ENCODE measurements at regions not wholly inside any gene's neighbourhood (a gene's known extent, or its start where the extent isn't known, plus 50 kb on each side); places are given as distances from the start of the nearest gene placed in this dataset.

GRCh38 chr5:103908336-103909080 is 345.9 kb upstream of the NUDT12 start:
- Histone ChIP-seq H3K36me3 (no peaks in the 10 kb centered on the region), H3K4me1 (no peaks in the 10 kb centered on the region), H3K27me3 (no peaks in the 10 kb centered on the region), H3K9me3 (no peaks in the 10 kb centered on the region), H3K4me3 (no peak overlapping the region), H3K27ac (no peak overlapping the region)
- no peak for TF ChIP-seq CTCF (IDR thresholded peaks at IDR 0.05)
- no peak for DNase-seq
- intact Hi-C loops (cut with DNase I; ENCODE audit: low total_unique reads), result no loop called here

- DNase-seq, result no peak
- no peaks in the 10 kb centered on the region for H3K27me3 ChIP-seq
- TF ChIP-seq CTCF (IDR thresholded peaks at IDR 0.05), result no peak
- no peak overlapping the region for H3K4me3 ChIP-seq
- no peaks in the 10 kb centered on the region for H3K9me3 ChIP-seq
- H3K27ac ChIP-seq, result no peak overlapping the region
- no peaks in the 10 kb centered on the region for H3K36me3 ChIP-seq
- intact Hi-C loops (cut with DNase I; ENCODE audit: low total_unique reads), result no loop called here
- no peaks in the 10 kb centered on the region for H3K4me1 ChIP-seq
These were observed 344.4 kb upstream of the NUDT12 start for GRCh38 chr5:103907001-103907400.

GRCh38 chr5:103904651-103905050 is 342.1 kb upstream of the NUDT12 start:
- H3K36me3 ChIP-seq, result no peaks in the 10 kb centered on the region
- TF ChIP-seq CTCF (IDR thresholded peaks at IDR 0.05), result no peak
- no peak for DNase-seq
- H3K27ac ChIP-seq, result no peak overlapping the region
- no peaks in the 10 kb centered on the region for H3K4me1 ChIP-seq
- no peaks in the 10 kb centered on the region for H3K9me3 ChIP-seq
- no peak overlapping the region for H3K4me3 ChIP-seq
- H3K27me3 ChIP-seq, result no peaks in the 10 kb centered on the region
- intact Hi-C loops (cut with DNase I; ENCODE audit: low total_unique reads), result no loop called here

GRCh38 chr5:103902893-103903292 is 340.3 kb upstream of the NUDT12 start:
- Histone ChIP-seq H3K36me3 (no peaks in the 10 kb centered on the region), H3K27me3 (no peaks in the 10 kb centered on the region), H3K4me3 (no peak overlapping the region), H3K9me3 (no peaks in the 10 kb centered on the region), H3K27ac (no peak overlapping the region), H3K4me1 (no peaks in the 10 kb centered on the region)
- intact Hi-C loops (cut with DNase I; ENCODE audit: low total_unique reads), result no loop called here
- DNase-seq, result no peak
- TF ChIP-seq CTCF (IDR thresholded peaks at IDR 0.05), result no peak

GRCh38 chr5:103901885-103902284 is 339.3 kb upstream of the NUDT12 start:
- no peak overlapping the region for H3K27ac ChIP-seq
- intact Hi-C loops (cut with DNase I; ENCODE audit: low total_unique reads), result no loop called here
- no peak for DNase-seq
- no peak for TF ChIP-seq CTCF (IDR thresholded peaks at IDR 0.05)
- H3K4me1 ChIP-seq, result no peaks in the 10 kb centered on the region
- H3K36me3 ChIP-seq, result no peaks in the 10 kb centered on the region
- no peaks in the 10 kb centered on the region for H3K9me3 ChIP-seq
- no peak overlapping the region for H3K4me3 ChIP-seq
- no peaks in the 10 kb centered on the region for H3K27me3 ChIP-seq

GRCh38 chr5:103896593-103896992 is 334.0 kb upstream of the NUDT12 start:
- no peak overlapping the region for H3K4me3 ChIP-seq
- H3K4me1 ChIP-seq, result no peaks in the 10 kb centered on the region
- H3K27ac ChIP-seq, result no peak overlapping the region
- intact Hi-C loops (cut with DNase I; ENCODE audit: low total_unique reads), result no loop called here
- TF ChIP-seq CTCF (IDR thresholded peaks at IDR 0.05), result no peak
- no peaks in the 10 kb centered on the region for H3K36me3 ChIP-seq
- H3K27me3 ChIP-seq, result no peaks in the 10 kb centered on the region
- no peaks in the 10 kb centered on the region for H3K9me3 ChIP-seq
- DNase-seq, result no peak
